Activated T-helper 2 cell treated with anti-CD3 and anti-CD28 coated beads, Interferon-gamma antibody, Interleukin-2, Interleukin-4, amounts not matched to agents 10 μg/mL and 5 μg/mL and 100 μg/mL, durations not matched to agents 14 hours and 24 hours and 36 hours (primary cell): ENCODE measurements at regions not wholly inside any gene's neighbourhood (a gene's known extent, or its start where the extent isn't known, plus 50 kb on each side); places are given as distances from the start of the nearest gene placed in this dataset.
"Not testable (repeated sequence)": the region's sequence is repeated elsewhere in the genome, so short reads cannot be mapped to it uniquely, and the experiment has no call there.

Experiments used
- DNase-seq: peaks from one replicate; pipeline ENCODE4 v3.0.0; 2021; ENCODE audit warnings: low spot score
- H3K27ac Mint-ChIP-seq: one replicate; pipeline ENCODE4 v1.8.0; 2021; ENCODE audit warnings: mixed read lengths
- H3K27me3 Mint-ChIP-seq: one replicate; pipeline ENCODE4 v1.8.0; 2021; ENCODE audit warnings: low read depth, mixed read lengths
- H3K36me3 Mint-ChIP-seq: one replicate; pipeline ENCODE4 v1.8.0; 2021; ENCODE audit warnings: low read depth, mixed read lengths
- H3K4me1 Mint-ChIP-seq: one replicate; pipeline ENCODE4 v1.8.0; 2021; ENCODE audit warnings: low read depth, mixed read lengths
- H3K4me3 Mint-ChIP-seq: one replicate; pipeline ENCODE4 v1.8.0; 2021; ENCODE audit warnings: low read depth, mild to moderate bottlenecking, moderate library complexity, mixed read lengths
- H3K9me3 Mint-ChIP-seq: one replicate; pipeline ENCODE4 v1.8.0; 2021; ENCODE audit warnings: mixed read lengths
- intact Hi-C: fragments of 100-400 bp; cut with micrococcal nuclease; formaldehyde crosslinking; loops from one replicate; pipeline ENCODE4 v1.15.1; 2023

- Mint-ChIP-seq H3K4me1 (no peaks in the 10 kb centered on the region), H3K9me3 (no peaks in the 10 kb centered on the region), H3K27me3 (no peaks in the 10 kb centered on the region), H3K27ac (no peak overlapping the region), H3K4me3 (no peak overlapping the region), H3K36me3 (no peaks in the 10 kb centered on the region)
- no peak for DNase-seq
- intact Hi-C loops: no loop called here
Observed at GRCh38 chr12:74033531-74033930, 504.1 kb upstream of the ATXN7L3B start.

DNA sequence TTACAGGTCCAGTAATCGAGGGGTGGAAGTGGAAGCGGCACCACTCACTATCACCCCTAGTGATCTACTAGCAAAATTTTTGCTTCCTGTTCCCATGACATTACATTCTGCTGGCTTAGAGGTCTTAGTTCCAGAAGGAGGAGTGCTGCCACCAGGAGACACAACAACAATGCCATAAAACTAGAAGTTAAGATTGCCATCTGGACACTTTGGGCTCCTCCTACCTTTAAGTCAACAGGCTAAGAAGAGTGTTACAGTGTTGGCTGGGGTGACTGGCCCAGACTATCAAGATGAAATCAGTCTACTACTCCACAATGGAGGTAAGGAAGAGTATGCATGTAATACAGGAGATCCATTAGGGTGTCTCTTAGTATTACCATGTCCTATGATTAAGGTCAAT lies 498.5 kb upstream of the ATXN7L3B start:
- H3K4me1 Mint-ChIP-seq, intact Hi-C loops, DNase-seq, H3K4me3 Mint-ChIP-seq, H3K9me3 Mint-ChIP-seq, H3K27me3 Mint-ChIP-seq, H3K36me3 Mint-ChIP-seq, H3K27ac Mint-ChIP-seq: not testable (repeated sequence)

GRCh38 chr12:74043343-74043742 lies 494.3 kb upstream of the ATXN7L3B start:
- H3K36me3 Mint-ChIP-seq: no peaks in the 10 kb centered on the region
- no peaks in the 10 kb centered on the region for H3K4me1 Mint-ChIP-seq
- no peak for DNase-seq
- no peak overlapping the region for H3K4me3 Mint-ChIP-seq
- no peaks in the 10 kb centered on the region for H3K27me3 Mint-ChIP-seq
- no peak overlapping the region for H3K27ac Mint-ChIP-seq
- peaks cover 4% of the 10 kb centered on the region for H3K9me3 Mint-ChIP-seq
- intact Hi-C loops: no loop called here

GRCh38 chr12:74049348-74049747 lies 488.3 kb upstream of the ATXN7L3B start:
- intact Hi-C loops: no loop called here
- H3K36me3 Mint-ChIP-seq: no peaks in the 10 kb centered on the region
- H3K4me3 Mint-ChIP-seq: no peak overlapping the region
- peaks cover 4% of the 10 kb centered on the region for H3K9me3 Mint-ChIP-seq
- no peak for DNase-seq
- no peak overlapping the region for H3K27ac Mint-ChIP-seq
- H3K27me3 Mint-ChIP-seq: no peaks in the 10 kb centered on the region
- H3K4me1 Mint-ChIP-seq: no peaks in the 10 kb centered on the region

DNA sequence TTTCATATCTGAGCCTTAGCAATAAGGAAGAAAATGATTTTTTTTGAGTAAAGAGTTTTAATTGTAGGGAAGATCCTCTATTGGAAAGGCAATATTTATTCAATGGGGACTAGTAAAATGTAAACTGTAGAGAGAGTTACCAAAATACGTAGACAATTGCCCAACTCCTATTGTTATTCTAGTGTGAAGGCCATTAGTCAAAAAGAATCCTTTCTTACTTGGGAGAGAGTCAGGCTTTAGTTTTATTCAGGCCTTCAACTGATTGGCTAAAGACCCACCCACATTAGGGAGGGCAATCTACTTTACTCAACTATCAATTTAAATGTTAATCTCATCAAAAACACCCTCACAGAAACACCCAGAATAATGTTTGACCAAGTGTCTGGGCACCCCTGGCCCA lies 485.8 kb upstream of the ATXN7L3B start:
- Mint-ChIP-seq H3K4me3 (no peak overlapping the region), H3K9me3 (peaks cover 4% of the 10 kb centered on the region), H3K27ac (no peak overlapping the region), H3K27me3 (no peaks in the 10 kb centered on the region), H3K36me3 (no peaks in the 10 kb centered on the region), H3K4me1 (no peaks in the 10 kb centered on the region)
- intact Hi-C loops: no loop called here
- no peak for DNase-seq

DNA sequence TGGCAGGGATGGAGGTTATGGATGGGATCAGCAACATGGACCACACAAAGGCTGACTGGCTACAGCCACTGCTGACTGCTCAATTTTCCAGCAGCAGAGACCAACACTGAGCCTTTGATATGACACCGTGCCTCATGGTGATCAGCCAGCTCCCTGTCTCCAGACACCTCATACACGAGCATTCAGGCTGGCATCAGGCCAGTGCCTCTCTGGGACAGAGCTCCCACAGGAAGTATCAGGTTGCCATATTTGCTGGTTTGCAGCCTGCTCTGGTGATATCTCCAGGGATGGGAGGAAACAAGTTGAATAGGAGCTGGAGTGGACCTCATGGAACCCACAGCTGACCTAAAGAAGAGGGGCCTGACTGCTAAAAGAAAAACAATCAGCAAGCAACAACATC lies 471.2 kb upstream of the ATXN7L3B start:
- Mint-ChIP-seq H3K4me1 (no peaks in the 10 kb centered on the region), H3K27ac (no peak overlapping the region), H3K36me3 (no peaks in the 10 kb centered on the region), H3K27me3 (no peaks in the 10 kb centered on the region), H3K4me3 (no peak overlapping the region), H3K9me3 (peaks cover 23% of the 10 kb centered on the region)
- intact Hi-C loops: no loop called here
- DNase-seq: no peak

- Mint-ChIP-seq H3K36me3 (no peaks in the 10 kb centered on the region), H3K4me1 (no peaks in the 10 kb centered on the region), H3K4me3 (no peak overlapping the region), H3K9me3 (peaks cover 29% of the 10 kb centered on the region), H3K27ac (no peak overlapping the region), H3K27me3 (no peaks in the 10 kb centered on the region)
- DNase-seq: no peak
- intact Hi-C loops: no loop called here
Observed at GRCh38 chr12:74071182-74071581, 466.5 kb upstream of the ATXN7L3B start.

- no peaks in the 10 kb centered on the region for H3K36me3 Mint-ChIP-seq
- no peaks in the 10 kb centered on the region for H3K4me1 Mint-ChIP-seq
- intact Hi-C loops: no loop called here
- no peak overlapping the region for H3K4me3 Mint-ChIP-seq
- H3K27ac Mint-ChIP-seq: no peak overlapping the region
- H3K27me3 Mint-ChIP-seq: no peaks in the 10 kb centered on the region
- H3K9me3 Mint-ChIP-seq: peaks cover 12% of the 10 kb centered on the region
- no peak for DNase-seq
Observed at GRCh38 chr12:74076918-74077317, 460.7 kb upstream of the ATXN7L3B start.

- no peak overlapping the region for H3K27ac Mint-ChIP-seq
- intact Hi-C loops: no loop called here
- no peaks in the 10 kb centered on the region for H3K4me1 Mint-ChIP-seq
- H3K4me3 Mint-ChIP-seq: no peak overlapping the region
- DNase-seq: no peak
- no peaks in the 10 kb centered on the region for H3K27me3 Mint-ChIP-seq
- no peaks in the 10 kb centered on the region for H3K36me3 Mint-ChIP-seq
- no peaks in the 10 kb centered on the region for H3K9me3 Mint-ChIP-seq
Observed at GRCh38 chr12:74105434-74105833, 432.2 kb upstream of the ATXN7L3B start.

GRCh38 chr12:74108729-74109128 lies 428.9 kb upstream of the ATXN7L3B start:
- DNase-seq: no peak
- no peaks in the 10 kb centered on the region for H3K36me3 Mint-ChIP-seq
- H3K27me3 Mint-ChIP-seq: no peaks in the 10 kb centered on the region
- H3K4me1 Mint-ChIP-seq: no peaks in the 10 kb centered on the region
- no peaks in the 10 kb centered on the region for H3K9me3 Mint-ChIP-seq
- no peak overlapping the region for H3K4me3 Mint-ChIP-seq
- intact Hi-C loops: no loop called here
- no peak overlapping the region for H3K27ac Mint-ChIP-seq

- H3K36me3 Mint-ChIP-seq: no peaks in the 10 kb centered on the region
- H3K4me3 Mint-ChIP-seq: no peak overlapping the region
- no peaks in the 10 kb centered on the region for H3K9me3 Mint-ChIP-seq
- no peak overlapping the region for H3K27ac Mint-ChIP-seq
- no peak for DNase-seq
- H3K27me3 Mint-ChIP-seq: no peaks in the 10 kb centered on the region
- intact Hi-C loops: loop anchor here (10.0 kb wide), 1 partner anchor 423 kb away; the partner anchor contains the start of gene ATXN7L3B
- no peaks in the 10 kb centered on the region for H3K4me1 Mint-ChIP-seq
Observed at GRCh38 chr12:74111688-74112360, 425.8 kb upstream of the ATXN7L3B start.

DNA sequence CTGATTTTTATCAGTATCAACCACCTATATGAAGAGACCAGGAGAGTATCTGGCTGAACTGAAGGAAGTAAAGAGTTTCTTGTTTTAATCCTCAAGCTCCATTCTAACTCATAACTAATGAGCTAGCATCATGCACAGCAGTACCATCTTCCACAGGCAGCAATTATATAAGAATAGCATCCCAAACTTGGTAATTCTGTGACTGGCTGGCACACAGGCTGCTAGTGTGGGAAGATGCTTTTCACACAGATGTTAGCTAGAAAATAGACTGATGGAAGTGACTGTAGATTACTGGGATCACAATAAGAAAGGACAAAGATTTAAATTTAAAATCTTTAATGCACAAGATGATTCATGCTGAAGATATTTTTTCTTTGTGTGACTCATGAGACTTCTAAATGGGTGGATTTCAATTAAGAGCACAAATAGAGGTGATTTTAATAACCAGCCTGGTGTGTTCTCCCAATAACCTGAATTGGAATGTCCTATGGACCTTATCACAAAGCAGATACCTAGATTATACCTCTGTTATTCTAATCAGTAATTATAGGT lies 417.7 kb upstream of the ATXN7L3B start:
- Mint-ChIP-seq H3K9me3 (no peaks in the 10 kb centered on the region), H3K27me3 (no peaks in the 10 kb centered on the region), H3K4me1 (no peaks in the 10 kb centered on the region), H3K27ac (no peak overlapping the region), H3K36me3 (no peaks in the 10 kb centered on the region), H3K4me3 (no peak overlapping the region)
- DNase-seq: no peak
- intact Hi-C loops: loop anchor here (10.0 kb wide), 1 partner anchor 415 kb away; the partner anchor contains the start of gene ATXN7L3B

DNA sequence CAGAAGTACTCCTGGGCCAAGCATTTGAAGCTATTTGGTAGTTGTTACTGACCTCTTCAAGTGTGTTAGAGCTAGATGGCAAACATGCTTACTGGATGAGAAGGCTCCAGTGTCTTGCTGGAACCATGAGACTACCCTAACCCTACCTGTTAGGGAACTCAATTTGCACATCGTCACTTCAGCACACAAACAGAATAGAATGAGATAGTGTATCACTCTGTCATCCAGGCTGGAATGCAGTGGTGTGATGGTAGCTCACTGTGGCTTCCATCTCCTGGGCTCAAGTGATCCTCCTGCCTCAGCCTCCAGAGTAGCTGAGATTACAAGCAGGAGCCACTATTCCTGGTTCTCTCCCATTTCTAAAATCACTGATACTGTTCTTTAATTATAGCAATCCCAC lies 417.0 kb upstream of the ATXN7L3B start:
- no peaks in the 10 kb centered on the region for H3K9me3 Mint-ChIP-seq
- H3K36me3 Mint-ChIP-seq: no peaks in the 10 kb centered on the region
- H3K4me1 Mint-ChIP-seq: no peaks in the 10 kb centered on the region
- no peaks in the 10 kb centered on the region for H3K27me3 Mint-ChIP-seq
- H3K27ac Mint-ChIP-seq: no peak overlapping the region
- H3K4me3 Mint-ChIP-seq: no peak overlapping the region
- DNase-seq: no peak
- intact Hi-C loops: no loop called here
